GM10266 (cell line): ENCODE measurements at regions not wholly inside any gene's neighbourhood (a gene's known extent, or its start where the extent isn't known, plus 50 kb on each side); places are given as distances from the start of the nearest gene placed in this dataset.
"Not testable (repeated sequence)": the region's sequence is repeated elsewhere in the genome, so short reads cannot be mapped to it uniquely, and the experiment has no call there.

ENCODE experiments used
- DNase-seq: peaks from one replicate; pipeline ENCODE4 v3.0.0; 2012; ENCODE audit errors: extremely low spot score
- CTCF ChIP-seq: IDR thresholded peaks from 2 replicates; pipeline ENCODE4 v1.5.1; 2012; ENCODE audit warnings: mild to moderate bottlenecking, low read depth; ENCODE audit not compliant: control insufficient read depth, insufficient read depth; ENCODE audit errors: missing control alignments

DNA sequence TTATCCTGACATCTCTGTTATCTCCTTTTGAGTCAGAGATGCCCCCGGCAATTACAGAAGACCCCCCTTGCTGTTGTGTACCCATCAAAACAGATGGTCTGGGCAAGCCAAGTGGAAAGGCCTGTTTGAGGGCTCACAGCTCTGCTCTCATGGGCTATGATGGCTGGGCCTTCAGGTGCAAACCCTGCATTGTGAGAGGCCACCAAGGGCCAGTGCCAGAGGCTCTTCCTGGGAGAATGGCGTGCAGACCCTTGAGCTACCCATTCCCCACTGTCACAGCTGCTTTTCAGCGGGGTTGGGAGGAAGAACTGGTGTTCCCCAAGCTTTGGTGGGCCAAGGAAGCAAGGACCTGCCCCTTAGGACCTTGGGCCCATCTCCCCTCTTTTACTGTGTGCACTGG is 174.7 kb upstream of the PPP1R26 start:
- no peak for TF ChIP-seq CTCF
- DNase-seq: no peak

DNA sequence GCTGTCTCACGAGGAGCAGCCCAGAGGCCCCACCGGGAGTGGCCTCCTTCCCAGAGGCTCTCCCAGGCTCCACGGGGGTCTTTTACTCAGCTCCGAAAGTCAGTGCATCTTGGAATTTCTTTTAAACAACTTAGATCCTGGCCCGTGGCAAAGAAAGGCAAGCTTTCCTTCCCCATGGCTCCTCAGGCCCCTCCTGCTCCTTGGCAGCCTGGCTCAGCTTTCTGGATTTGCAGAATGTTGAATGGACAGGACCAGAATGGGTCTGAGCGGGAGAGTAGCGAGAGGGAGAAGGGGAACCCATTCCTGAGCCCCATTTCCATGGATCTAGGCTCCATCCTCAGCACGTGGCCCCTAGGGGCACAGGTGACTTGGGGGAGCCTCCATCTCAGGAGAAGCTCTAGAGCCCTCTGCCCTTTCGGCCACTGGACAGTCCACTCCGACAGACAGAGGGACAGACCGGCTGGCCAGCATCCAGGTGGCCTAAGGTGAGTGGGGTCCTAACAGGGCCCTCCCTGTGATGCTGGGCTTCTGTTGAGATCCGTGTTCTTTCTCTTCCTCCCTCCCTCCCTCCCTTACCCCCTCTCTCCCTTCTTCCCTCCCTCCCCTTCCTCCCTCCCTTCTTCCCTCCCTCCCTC is 173.9 kb upstream of the PPP1R26 start:
- DNase-seq: no peak
- TF ChIP-seq CTCF: no peak

DNA sequence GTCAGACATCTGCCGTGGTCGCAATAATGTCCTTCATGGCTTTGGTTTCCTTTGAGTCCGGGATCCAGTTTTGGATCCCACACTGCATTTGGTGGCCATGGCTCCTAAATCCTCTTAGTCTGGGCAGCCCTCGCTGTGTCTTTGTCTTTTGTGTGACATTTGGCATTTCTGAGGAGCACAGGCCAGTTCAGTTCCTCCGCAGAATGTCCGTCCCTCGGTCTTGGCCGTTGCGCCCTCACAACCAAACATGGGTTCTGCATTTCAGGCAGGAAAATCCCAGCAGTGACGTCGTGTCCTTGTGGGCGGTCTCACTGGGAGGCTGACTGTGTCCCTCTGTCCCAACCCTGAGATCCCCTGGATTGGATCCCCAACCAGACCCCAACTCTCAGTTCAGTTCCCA is 172.9 kb upstream of the PPP1R26 start:
- TF ChIP-seq CTCF: no peak
- DNase-seq: no peak

DNA sequence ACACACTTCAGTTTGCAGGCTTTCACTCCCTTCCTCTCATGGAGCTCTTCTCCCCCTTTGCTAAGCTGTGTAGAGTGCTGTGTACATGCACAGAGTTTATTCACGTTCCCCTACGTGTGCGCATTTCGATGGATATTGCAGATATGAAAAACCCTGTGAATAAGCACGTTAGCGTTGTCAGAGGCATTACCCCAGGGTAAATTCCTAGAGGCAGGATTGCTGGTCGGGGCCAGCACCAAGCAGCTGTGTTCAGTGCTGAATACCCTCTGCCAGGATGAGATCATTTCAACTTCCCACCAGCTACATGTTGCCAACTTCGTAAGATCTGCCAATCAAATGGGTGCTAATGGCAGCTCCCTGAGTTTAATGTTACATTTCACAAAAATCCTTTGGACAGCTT is 172.3 kb upstream of the PPP1R26 start:
- no peak for DNase-seq

DNA sequence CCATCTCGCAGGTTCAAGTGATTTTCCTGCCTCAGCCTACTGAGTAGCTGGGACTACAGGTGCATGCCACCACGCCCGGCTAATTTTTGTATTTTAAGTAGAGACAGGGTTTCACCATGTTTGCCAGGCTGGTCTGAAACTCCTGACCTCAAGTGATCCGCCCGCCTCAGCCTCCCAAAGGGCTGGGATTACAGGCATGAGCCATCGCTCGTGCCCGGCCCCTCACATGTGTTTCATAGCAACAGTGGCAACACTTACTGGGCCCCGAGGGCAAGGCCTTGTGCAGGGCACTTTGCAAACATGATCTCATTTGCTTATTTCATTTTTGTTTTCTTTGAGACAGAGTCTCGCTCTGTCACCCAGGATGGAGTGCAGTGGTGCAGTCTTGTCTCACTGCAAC is 171.7 kb upstream of the PPP1R26 start:
- not testable (repeated sequence) for DNase-seq

More for the DNA sequence above, 172.3 kb upstream of the PPP1R26 start:
- TF ChIP-seq CTCF: no peak

DNA sequence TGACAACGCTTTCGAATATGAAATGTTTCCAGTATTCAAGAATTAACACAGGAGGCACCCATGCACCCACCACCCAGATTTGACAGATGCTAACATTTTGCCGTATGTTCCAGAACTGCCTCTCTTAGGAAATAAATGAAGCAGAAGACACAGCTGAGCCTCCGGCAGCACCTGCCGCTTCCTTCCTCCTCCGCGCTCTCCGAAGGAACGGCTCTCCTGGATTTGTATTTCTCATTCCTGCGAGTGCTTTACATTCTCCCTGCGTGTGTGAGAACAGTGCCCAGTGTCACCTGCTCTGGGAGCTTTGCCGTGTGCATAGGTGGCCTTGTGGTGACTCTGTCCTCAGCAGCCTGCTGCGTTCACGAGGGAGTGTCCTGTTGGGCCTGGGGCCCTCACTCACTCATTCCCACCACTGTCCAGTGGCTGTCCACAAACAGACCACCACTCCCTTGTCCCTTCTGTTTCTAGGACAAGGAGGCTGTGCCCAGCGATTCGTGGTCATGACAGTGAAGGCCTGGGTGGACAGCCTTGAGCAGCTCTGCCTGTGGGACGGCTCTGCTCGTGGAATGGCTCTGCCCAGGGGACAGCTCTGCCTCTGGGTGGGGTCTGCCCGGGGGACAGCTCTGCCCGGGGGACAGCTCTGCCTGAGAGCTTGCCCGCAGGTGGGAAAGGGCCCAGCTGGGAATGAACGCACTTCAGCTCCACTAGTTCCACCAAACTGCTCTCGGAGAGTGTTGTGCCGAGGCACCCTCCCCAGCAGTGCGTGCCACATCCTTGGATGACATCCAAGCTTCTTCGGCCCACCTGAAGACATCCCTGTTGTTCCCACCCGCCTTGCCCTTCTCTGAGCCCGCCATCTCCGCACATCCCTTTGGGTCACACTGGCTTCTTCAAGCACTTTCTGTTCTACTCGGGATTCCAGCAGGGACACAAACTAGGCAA is 170.5 kb upstream of the PPP1R26 start:
- no peak for TF ChIP-seq CTCF
- DNase-seq: no peak

DNA sequence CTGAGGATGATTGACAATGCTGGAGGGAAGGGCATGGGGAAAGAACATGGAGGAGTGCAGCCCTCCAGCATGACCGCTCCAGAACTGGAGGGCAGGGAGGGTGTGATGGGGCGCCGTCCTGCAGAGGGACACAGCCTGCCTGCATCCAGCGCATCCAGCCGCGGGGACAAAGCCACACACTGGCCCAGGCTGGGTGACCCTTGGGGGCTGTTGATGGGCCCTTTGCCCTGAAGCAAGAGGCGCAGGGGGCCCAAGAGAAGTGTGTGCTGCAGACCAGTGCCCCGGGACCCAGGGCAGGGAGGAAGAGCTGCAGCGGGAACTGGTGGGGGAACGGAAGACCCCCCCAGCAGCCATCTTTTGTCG is 169.8 kb upstream of the PPP1R26 start:
- no peak for TF ChIP-seq CTCF
- no peak for DNase-seq
